Suprapubic skin (tissue), 4 donors: ENCODE measurements at regions not wholly inside any gene's neighbourhood (a gene's known extent, or its start where the extent isn't known, plus 50 kb on each side); places are given as distances from the start of the nearest gene placed in this dataset.

Experiments
- DNase-seq, 2 donors: peaks; one replicate each; pipeline ENCODE4 v3.0.0-alpha.2; 2019; ENCODE audit warnings: low spot score in 2 of 2
- H3K27ac ChIP-seq: fragments of 200-600 bp; sonication (generic); one replicate; pipeline ENCODE4 v1.5.1; 2019
- H3K27me3 ChIP-seq: fragments of 200-600 bp; sonication (generic); one replicate; pipeline ENCODE4 v1.5.1; 2019
- H3K36me3 ChIP-seq: fragments of 200-600 bp; sonication (generic); one replicate; pipeline ENCODE4 v1.5.1; 2019
- H3K4me1 ChIP-seq: fragments of 200-600 bp; sonication (generic); one replicate; pipeline ENCODE4 v1.5.1; 2019
- H3K4me3 ChIP-seq: fragments of 200-600 bp; sonication (generic); one replicate; pipeline ENCODE4 v1.5.1; 2019; ENCODE audit warnings: mild to moderate bottlenecking
- H3K9me3 ChIP-seq: fragments of 200-600 bp; sonication (generic); one replicate; pipeline ENCODE4 v1.5.1; 2019
- EP300 ChIP-seq: sonication (generic); formaldehyde crosslinking; IDR thresholded peaks from one replicate; pipeline ENCODE4 v1.6.1; 2017; ENCODE audit warnings: antibody characterized with exemption
- POLR2A ChIP-seq, 2 donors: fragments of 450-650 bp; IDR thresholded peaks; one replicate each; pipeline ENCODE4 v1.6.1; 2017; ENCODE audit warnings: antibody characterized with exemption in 2 of 2, mild to moderate bottlenecking in 2 of 2, moderate library complexity in 2 of 2
- POLR2AphosphoS5 ChIP-seq, 3 donors: sonication (generic); formaldehyde crosslinking; IDR thresholded peaks; one replicate each; pipeline ENCODE4 v1.6.1; 2017; ENCODE audit warnings: antibody characterized with exemption in 3 of 3
- WGBS: methylation state at CpG from one replicate; pipeline ENCODE4 v1.1.5; 2018; 5-methylcytosine and 5-hydroxymethylcytosine counted together
- TF ChIP-seq, protein P1 (sequence below), 2 donors: fragments of 200-600 bp in 1 of 2; fragments of 450-650 bp in 1 of 2; sonication (generic) in 1 of 2; IDR thresholded peaks; one replicate each; pipeline ENCODE4 v1.5.1; 2016 to 2019; ENCODE audit warnings: antibody characterized with exemption in 2 of 2, mild to moderate bottlenecking in 1 of 2, moderate library complexity in 1 of 2

DNA sequence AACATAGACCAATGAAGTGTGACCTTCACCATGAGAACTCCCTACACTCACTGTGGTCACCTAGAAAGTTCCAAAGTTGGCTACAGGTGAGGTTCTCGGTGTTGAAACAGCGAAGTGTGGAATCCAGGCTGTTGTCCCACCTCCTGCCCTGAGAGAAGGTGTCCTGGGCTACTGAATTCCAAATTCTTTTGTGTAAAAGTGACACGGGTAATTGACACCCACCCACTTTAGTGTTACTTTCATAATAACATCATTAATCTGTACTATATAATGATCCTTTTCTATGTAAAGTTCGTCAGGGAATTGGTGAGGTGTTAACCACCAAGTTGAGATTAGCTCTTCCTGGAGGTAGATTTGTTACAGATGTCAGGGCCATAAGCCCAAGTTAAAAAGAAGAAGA, 690.7 kb downstream of the RWDD3 start:
- Histone ChIP-seq H3K27ac (no peak overlapping the region), H3K4me3 (no peak overlapping the region), H3K9me3 (no peaks in the 10 kb centered on the region), H3K36me3 (no peaks in the 10 kb centered on the region), H3K4me1 (no peaks in the 10 kb centered on the region), H3K27me3 (no peaks in the 10 kb centered on the region)
- no peak for DNase-seq
- TF ChIP-seq EP300 (no peak), POLR2A (IDR thresholded peaks at IDR 0.05) (no peak), POLR2AphosphoS5 (IDR thresholded peaks at IDR 0.05) (no peak)
- TF ChIP-seq, protein P1, sequence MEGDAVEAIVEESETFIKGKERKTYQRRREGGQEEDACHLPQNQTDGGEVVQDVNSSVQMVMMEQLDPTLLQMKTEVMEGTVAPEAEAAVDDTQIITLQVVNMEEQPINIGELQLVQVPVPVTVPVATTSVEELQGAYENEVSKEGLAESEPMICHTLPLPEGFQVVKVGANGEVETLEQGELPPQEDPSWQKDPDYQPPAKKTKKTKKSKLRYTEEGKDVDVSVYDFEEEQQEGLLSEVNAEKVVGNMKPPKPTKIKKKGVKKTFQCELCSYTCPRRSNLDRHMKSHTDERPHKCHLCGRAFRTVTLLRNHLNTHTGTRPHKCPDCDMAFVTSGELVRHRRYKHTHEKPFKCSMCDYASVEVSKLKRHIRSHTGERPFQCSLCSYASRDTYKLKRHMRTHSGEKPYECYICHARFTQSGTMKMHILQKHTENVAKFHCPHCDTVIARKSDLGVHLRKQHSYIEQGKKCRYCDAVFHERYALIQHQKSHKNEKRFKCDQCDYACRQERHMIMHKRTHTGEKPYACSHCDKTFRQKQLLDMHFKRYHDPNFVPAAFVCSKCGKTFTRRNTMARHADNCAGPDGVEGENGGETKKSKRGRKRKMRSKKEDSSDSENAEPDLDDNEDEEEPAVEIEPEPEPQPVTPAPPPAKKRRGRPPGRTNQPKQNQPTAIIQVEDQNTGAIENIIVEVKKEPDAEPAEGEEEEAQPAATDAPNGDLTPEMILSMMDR (IDR thresholded peaks at IDR 0.05), result no peak
- 83% methylated on average over 4 of the region's 4 CpGs for WGBS

DNA sequence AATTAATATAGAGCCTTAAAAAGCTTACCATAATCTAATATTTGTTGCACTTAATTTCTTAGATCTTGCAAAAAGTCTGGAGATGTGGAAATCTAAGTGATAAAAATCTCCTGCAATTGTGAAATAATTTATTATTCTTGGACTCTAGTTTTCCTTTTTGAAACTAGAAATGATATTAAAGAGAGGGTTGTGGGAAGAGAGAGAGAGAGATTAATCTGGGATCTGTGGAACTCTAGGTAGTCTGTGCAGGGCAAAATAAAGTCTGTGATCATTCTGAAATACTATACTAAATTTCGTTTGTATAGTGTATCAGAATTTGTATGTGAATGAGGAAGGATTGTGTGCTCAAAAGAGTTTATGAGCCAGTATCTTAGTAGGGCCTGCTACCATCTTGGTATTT, 692.3 kb downstream of the RWDD3 start:
- 53% methylated on average over 1 of the region's 1 CpG for WGBS
- Histone ChIP-seq H3K27me3 (no peaks in the 10 kb centered on the region), H3K4me3 (no peak overlapping the region), H3K27ac (no peak overlapping the region), H3K4me1 (no peaks in the 10 kb centered on the region), H3K9me3 (no peaks in the 10 kb centered on the region), H3K36me3 (no peaks in the 10 kb centered on the region)
- TF ChIP-seq POLR2AphosphoS5 (IDR thresholded peaks at IDR 0.05) (no peak), EP300 (no peak), POLR2A (IDR thresholded peaks at IDR 0.05) (no peak)
- TF ChIP-seq, protein P1 (IDR thresholded peaks at IDR 0.05), result no peak
- DNase-seq, result no peak

DNA sequence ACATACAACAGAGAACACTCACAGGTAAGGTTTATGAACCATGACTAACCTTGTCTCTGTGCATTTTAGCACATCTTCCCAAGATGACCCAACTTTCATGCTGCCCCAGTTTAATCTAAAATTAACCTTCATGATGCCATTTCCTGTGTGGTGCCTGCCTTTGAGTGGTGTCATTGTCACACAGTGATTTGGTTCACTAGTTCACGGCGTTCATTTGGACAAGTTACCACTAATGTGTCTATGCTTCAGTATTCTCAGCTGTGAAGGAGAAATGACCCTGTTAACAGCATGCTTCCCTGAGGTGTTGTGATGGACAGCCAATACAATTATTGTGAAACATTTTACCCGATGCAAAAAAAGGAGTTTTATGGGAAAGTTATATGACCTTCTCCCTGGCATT, 693.1 kb downstream of the RWDD3 start:
- H3K4me1 ChIP-seq, result no peaks in the 10 kb centered on the region
- no peak for DNase-seq
- WGBS, result 82% methylated on average over 3 of the region's 3 CpGs
- TF ChIP-seq, protein P1 (IDR thresholded peaks at IDR 0.05), result no peak
- TF ChIP-seq EP300 (no peak), POLR2AphosphoS5 (IDR thresholded peaks at IDR 0.05) (no peak), POLR2A (IDR thresholded peaks at IDR 0.05) (no peak)
- no peaks in the 10 kb centered on the region for H3K36me3 ChIP-seq
- no peaks in the 10 kb centered on the region for H3K9me3 ChIP-seq
- H3K4me3 ChIP-seq, result no peak overlapping the region
- H3K27ac ChIP-seq, result no peak overlapping the region
- no peaks in the 10 kb centered on the region for H3K27me3 ChIP-seq

DNA sequence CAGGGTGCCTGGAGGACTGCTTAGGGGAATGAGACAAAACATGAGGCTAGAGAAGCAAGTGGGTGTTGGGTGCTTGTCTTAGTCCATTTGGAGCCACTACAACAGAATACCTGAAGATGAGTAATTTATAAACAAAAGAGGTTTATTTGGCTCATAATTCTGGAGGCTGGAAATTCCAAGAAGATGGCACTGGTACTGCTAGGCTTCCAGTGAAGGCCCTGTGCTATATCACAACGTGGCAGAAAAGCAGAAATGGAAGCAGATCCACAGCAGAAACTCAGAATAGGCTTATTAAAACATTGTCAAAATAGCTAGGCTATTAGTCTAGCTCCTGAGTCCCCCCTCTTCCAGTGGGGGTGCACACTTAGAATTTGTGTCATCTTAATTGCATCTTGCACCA, 701.7 kb downstream of the RWDD3 start:
- no peaks in the 10 kb centered on the region for H3K36me3 ChIP-seq
- no peaks in the 10 kb centered on the region for H3K27me3 ChIP-seq
- no peaks in the 10 kb centered on the region for H3K4me1 ChIP-seq
- 67% methylated on average over 1 of the region's 1 CpG for WGBS
- DNase-seq, result no peak
- no peak overlapping the region for H3K4me3 ChIP-seq
- TF ChIP-seq, protein P1 (IDR thresholded peaks at IDR 0.05), result no peak
- TF ChIP-seq EP300 (no peak), POLR2AphosphoS5 (IDR thresholded peaks at IDR 0.05) (no peak)
- H3K27ac ChIP-seq, result no peak overlapping the region
- no peaks in the 10 kb centered on the region for H3K9me3 ChIP-seq

DNA sequence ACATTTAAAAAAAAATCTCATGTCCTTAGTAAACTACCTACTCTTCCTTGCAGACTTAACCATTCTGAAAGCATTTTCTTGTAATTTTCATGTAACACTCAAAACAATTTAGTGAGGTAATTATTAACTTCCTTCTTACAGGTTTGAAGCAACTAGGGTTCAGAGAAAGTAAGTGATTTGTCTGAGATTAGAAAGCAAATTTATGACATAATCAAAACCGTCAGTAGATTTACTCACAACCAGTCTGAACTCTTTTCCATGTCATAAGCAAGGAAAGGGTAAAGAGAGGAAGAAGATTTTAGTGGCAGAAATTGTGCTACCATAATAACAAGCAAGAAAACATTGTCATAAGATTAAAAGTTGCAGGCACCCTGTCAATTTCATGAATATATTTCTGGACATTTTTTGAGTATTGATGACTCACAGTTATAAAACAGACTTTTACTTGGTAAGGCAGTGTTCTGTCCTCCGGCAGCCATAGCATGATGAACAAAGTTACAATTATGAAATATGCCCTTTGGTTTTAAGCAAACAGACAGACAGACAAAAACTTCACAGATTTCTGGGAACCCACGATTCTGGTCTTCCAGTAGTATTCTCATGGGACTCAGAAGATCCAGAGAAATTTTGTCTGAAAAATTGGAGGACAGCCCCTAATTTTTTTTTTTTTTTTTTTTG, 707.2 kb downstream of the RWDD3 start:
- TF ChIP-seq, protein P1 (IDR thresholded peaks at IDR 0.05), result no peak
- TF ChIP-seq POLR2A (IDR thresholded peaks at IDR 0.05) (no peak), EP300 (no peak), POLR2AphosphoS5 (IDR thresholded peaks at IDR 0.05) (no peak)

More for the DNA sequence above, 707.2 kb downstream of the RWDD3 start:
- H3K9me3 ChIP-seq, result no peaks in the 10 kb centered on the region
- 53% methylated on average over 3 of the region's 3 CpGs for WGBS
- no peak for DNase-seq
- no peaks in the 10 kb centered on the region for H3K27me3 ChIP-seq
- no peaks in the 10 kb centered on the region for H3K4me1 ChIP-seq
- no peak overlapping the region for H3K4me3 ChIP-seq
- no peaks in the 10 kb centered on the region for H3K36me3 ChIP-seq
- no peak overlapping the region for H3K27ac ChIP-seq
